ENCODE measurements at regions not wholly inside any gene's neighbourhood (a gene's known extent, or its start where the extent isn't known, plus 50 kb on each side); places are given as distances from the start of the nearest gene placed in this dataset.

GRCh38 chr14:40308240-40308639, 876.0 kb upstream of the FBXO33 start:
- H3K9me3 ChIP-seq = no peaks in the 10 kb centered on the region
- intact Hi-C loops (cut with DNase I) = no loop called here
- WGBS, 2 donors = 56 to 62% methylated on average over 3 of the region's 3 CpGs

GRCh38 chr14:40296821-40297220, 864.6 kb upstream of the FBXO33 start:
- H3K4me1 ChIP-seq = no peaks in the 10 kb centered on the region
- intact Hi-C loops (cut with DNase I) = no loop called here
- no peaks in the 10 kb centered on the region for H3K27me3 ChIP-seq
- no peak for TF ChIP-seq POLR2A (IDR thresholded peaks at IDR 0.05)
- no peak overlapping the region for H3K4me3 ChIP-seq
- H3K9me3 ChIP-seq = peaks cover 0 to 18% (median 0%) of the 10 kb centered on the region in 3 donors
- H3K36me3 ChIP-seq = no peaks in the 10 kb centered on the region
- DNase-seq = no peak
- no peak overlapping the region for H3K27ac ChIP-seq

More at GRCh38 chr14:40308240-40308639, 876.0 kb upstream of the FBXO33 start:
- Histone ChIP-seq H3K27me3 (no peaks in the 10 kb centered on the region), H3K27ac (no peak overlapping the region), H3K4me3 (no peak overlapping the region), H3K36me3 (no peaks in the 10 kb centered on the region), H3K4me1 (no peaks in the 10 kb centered on the region)
- no peak for DNase-seq
- no peak for TF ChIP-seq POLR2A (IDR thresholded peaks at IDR 0.05)

- intact Hi-C loops (cut with DNase I) = no loop called here
- no peaks in the 10 kb centered on the region for H3K27me3 ChIP-seq
- no peaks in the 10 kb centered on the region for H3K4me1 ChIP-seq
- no peak for TF ChIP-seq POLR2A (IDR thresholded peaks at IDR 0.05)
- no peak for TF ChIP-seq CTCF (IDR thresholded peaks at IDR 0.05)
- H3K4me3 ChIP-seq = no peak overlapping the region
- peaks cover 0 to 18% (median 0%) of the 10 kb centered on the region in 3 donors for H3K9me3 ChIP-seq
- H3K27ac ChIP-seq = no peak overlapping the region
- no peaks in the 10 kb centered on the region for H3K36me3 ChIP-seq
- DNase-seq = no peak
Observed at GRCh38 chr14:40292664-40293063, 860.4 kb upstream of the FBXO33 start.

- WGBS, 2 donors = 56 to 66% methylated on average over 1 of the region's 1 CpG
- H3K4me3 ChIP-seq = no peak overlapping the region
- intact Hi-C loops (cut with DNase I) = no loop called here
- no peaks in the 10 kb centered on the region for H3K27me3 ChIP-seq
- H3K36me3 ChIP-seq = no peaks in the 10 kb centered on the region
- no peaks in the 10 kb centered on the region for H3K9me3 ChIP-seq
- TF ChIP-seq CTCF (IDR thresholded peaks at IDR 0.05) (no peak), POLR2A (IDR thresholded peaks at IDR 0.05) (no peak)
- H3K27ac ChIP-seq = no peak overlapping the region
- no peak for DNase-seq
- H3K4me1 ChIP-seq = no peaks in the 10 kb centered on the region
Observed at GRCh38 chr14:40282196-40282595, 850.0 kb upstream of the FBXO33 start.

- H3K27ac ChIP-seq = no peak overlapping the region
- 63% methylated on average over 4 of the region's 4 CpGs for WGBS, 2 donors
- intact Hi-C loops (cut with DNase I) = no loop called here
- H3K4me1 ChIP-seq = no peaks in the 10 kb centered on the region
- no peaks in the 10 kb centered on the region for H3K9me3 ChIP-seq
- no peaks in the 10 kb centered on the region for H3K36me3 ChIP-seq
- TF ChIP-seq CTCF (IDR thresholded peaks at IDR 0.05) (no peak), POLR2A (IDR thresholded peaks at IDR 0.05) (no peak)
- no peaks in the 10 kb centered on the region for H3K27me3 ChIP-seq
- no peak overlapping the region for H3K4me3 ChIP-seq
- no peak for DNase-seq
Observed at GRCh38 chr14:40280652-40281051, 848.4 kb upstream of the FBXO33 start.

- WGBS, 2 donors = 67 to 72% methylated on average over 4 of the region's 4 CpGs
- DNase-seq = no peak
- no peaks in the 10 kb centered on the region for H3K27me3 ChIP-seq
- no peaks in the 10 kb centered on the region for H3K9me3 ChIP-seq
- H3K4me1 ChIP-seq = no peaks in the 10 kb centered on the region
- H3K36me3 ChIP-seq = no peaks in the 10 kb centered on the region
- no peak overlapping the region for H3K4me3 ChIP-seq
- TF ChIP-seq POLR2A (IDR thresholded peaks at IDR 0.05) (no peak), CTCF (IDR thresholded peaks at IDR 0.05) (no peak)
- intact Hi-C loops (cut with DNase I) = no loop called here
- H3K27ac ChIP-seq = no peak overlapping the region
Observed at GRCh38 chr14:40273417-40273816, 841.2 kb upstream of the FBXO33 start.
